Lung (tissue), 11 donors: ENCODE measurements at regions not wholly inside any gene's neighbourhood (a gene's known extent, or its start where the extent isn't known, plus 50 kb on each side); places are given as distances from the start of the nearest gene placed in this dataset.

Experiments used
- ATAC-seq: fragments of 200-7000 bp; cut with Tn5 transposase; one replicate; pipeline ENCODE4 v1.9.1; 2020; ENCODE audit warnings: moderate number of reproducible peaks; ENCODE audit not compliant: insufficient read depth, low FRiP score
- DNase-seq, 3 donors: peaks; one replicate each; pipeline ENCODE4 v3.0.0-alpha.2; 2013 to 2017
- H3K27ac ChIP-seq, 2 donors: one replicate each; pipeline ENCODE4 v1.5.1; 2013; ENCODE audit warnings: mild to moderate bottlenecking in 2 of 2, moderate library complexity in 2 of 2, control low read depth in 1 of 2, inconsistent platforms in 1 of 2, low read depth in 1 of 2, low read length in 1 of 2
- H3K27me3 ChIP-seq, 3 donors: one replicate each; pipeline ENCODE4 v1.5.1; 2013; ENCODE audit warnings: low read length in 2 of 3; ENCODE audit not compliant: control insufficient read depth in 3 of 3, insufficient read depth in 3 of 3
- H3K36me3 ChIP-seq, 4 donors: one replicate each; pipeline ENCODE4 v1.5.1; 2013; ENCODE audit warnings: low read length in 4 of 4, mild to moderate bottlenecking in 1 of 4, moderate library complexity in 1 of 4; ENCODE audit not compliant: control insufficient read depth in 4 of 4, insufficient read depth in 4 of 4
- H3K4me1 ChIP-seq, 5 donors: one replicate each; pipeline ENCODE4 v1.5.1; 2013; ENCODE audit warnings: low read length in 5 of 5, mild to moderate bottlenecking in 2 of 5, moderate library complexity in 1 of 5; ENCODE audit not compliant: control insufficient read depth in 5 of 5, insufficient read depth in 5 of 5
- H3K4me3 ChIP-seq: one replicate; pipeline ENCODE4 v1.5.1; 2013; ENCODE audit warnings: mild to moderate bottlenecking, control low read depth, moderate library complexity
- H3K9ac ChIP-seq, 2 donors: one replicate each; pipeline ENCODE4 v1.5.1; 2013; ENCODE audit warnings: low read length in 2 of 2, control low read depth in 1 of 2; ENCODE audit not compliant: insufficient read depth in 1 of 2
- H3K9me3 ChIP-seq, 4 donors: one replicate each; pipeline ENCODE4 v1.5.1; 2013; ENCODE audit warnings: low read length in 3 of 4, mild to moderate bottlenecking in 1 of 4, moderate library complexity in 1 of 4; ENCODE audit not compliant: control insufficient read depth in 4 of 4, insufficient read depth in 3 of 4
- WGBS, 2 donors: extraction: QIAGEN DNeasy Blood & Tissue Kit; methylation state at CpG; one replicate each; pipeline ENCODE4 v1.1.7; 2013; 5-methylcytosine and 5-hydroxymethylcytosine counted together
- TF ChIP-seq, protein P1 (sequence below): IDR thresholded peaks from 2 replicates; pipeline ENCODE4 v1.5.1; 2012; ENCODE audit warnings: mild to moderate bottlenecking; ENCODE audit errors: control extremely low read depth, extremely low read depth
- donor health status: control.
- donor health status: control.
- donor health status: Bipolar disorder and iron deficiency.
- donor health status: healthy.
- donor health status: DM: yes; HTN: yes; CAD: no.

DNA sequence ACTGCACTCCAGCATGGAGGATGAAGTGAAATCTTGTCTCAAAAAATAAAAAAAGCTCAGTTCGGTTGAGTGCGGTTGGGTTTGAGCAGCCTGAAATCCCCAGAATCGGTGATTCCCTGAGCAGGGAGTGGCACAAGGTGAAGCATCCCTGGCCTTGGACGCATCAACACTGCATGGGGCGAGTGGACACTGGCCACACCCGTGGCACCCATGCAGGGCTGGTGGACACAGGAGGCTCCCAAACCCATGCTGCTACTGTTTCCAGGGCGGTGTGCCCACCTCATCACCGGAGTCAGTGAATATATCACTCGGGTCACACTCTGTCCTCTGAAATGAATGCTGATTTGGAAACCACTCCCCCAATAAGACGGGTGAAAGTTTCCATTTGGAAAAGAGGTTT is 53.4 kb upstream of the ACTRT2 start:
- Histone ChIP-seq H3K4me3 (no peak overlapping the region), H3K36me3 (no peaks in the 10 kb centered on the region), H3K27ac (no peak overlapping the region), H3K27me3 (peaks cover 0 to 2% (median 0%) of the 10 kb centered on the region in 3 donors), H3K9ac (no peak overlapping the region), H3K4me1 (peaks cover 0 to 33% (median 2%) of the 10 kb centered on the region in 5 donors), H3K9me3 (no peaks in the 10 kb centered on the region)
- 76 to 81% methylated on average over 10 of the region's 10 CpGs for WGBS, 2 donors
- TF ChIP-seq, protein P1, sequence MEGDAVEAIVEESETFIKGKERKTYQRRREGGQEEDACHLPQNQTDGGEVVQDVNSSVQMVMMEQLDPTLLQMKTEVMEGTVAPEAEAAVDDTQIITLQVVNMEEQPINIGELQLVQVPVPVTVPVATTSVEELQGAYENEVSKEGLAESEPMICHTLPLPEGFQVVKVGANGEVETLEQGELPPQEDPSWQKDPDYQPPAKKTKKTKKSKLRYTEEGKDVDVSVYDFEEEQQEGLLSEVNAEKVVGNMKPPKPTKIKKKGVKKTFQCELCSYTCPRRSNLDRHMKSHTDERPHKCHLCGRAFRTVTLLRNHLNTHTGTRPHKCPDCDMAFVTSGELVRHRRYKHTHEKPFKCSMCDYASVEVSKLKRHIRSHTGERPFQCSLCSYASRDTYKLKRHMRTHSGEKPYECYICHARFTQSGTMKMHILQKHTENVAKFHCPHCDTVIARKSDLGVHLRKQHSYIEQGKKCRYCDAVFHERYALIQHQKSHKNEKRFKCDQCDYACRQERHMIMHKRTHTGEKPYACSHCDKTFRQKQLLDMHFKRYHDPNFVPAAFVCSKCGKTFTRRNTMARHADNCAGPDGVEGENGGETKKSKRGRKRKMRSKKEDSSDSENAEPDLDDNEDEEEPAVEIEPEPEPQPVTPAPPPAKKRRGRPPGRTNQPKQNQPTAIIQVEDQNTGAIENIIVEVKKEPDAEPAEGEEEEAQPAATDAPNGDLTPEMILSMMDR = no peak
- ATAC-seq (no peak), DNase-seq (no peak)

DNA sequence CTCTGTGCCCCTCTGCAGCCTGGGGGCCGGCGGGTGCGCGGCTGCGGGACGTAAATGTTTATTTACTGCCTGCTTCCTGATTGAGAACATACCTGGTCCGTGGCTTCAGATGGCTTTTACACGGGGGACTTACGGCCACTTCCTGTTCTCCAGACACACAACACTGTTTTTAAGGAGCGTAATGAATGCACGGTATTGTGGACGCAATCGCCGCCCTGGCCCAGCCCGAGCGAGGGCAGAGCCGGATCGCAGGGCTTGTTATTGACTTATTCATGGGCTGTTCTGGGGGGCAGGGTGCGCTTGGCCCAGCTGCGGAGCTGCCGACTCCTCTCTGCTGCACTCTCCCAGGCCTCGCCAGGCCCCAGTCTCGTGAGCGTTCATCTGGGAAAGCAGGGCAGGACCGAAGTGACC is 52.8 kb upstream of the ACTRT2 start:
- peaks cover 0 to 33% (median 2%) of the 10 kb centered on the region in 5 donors for H3K4me1 ChIP-seq
- no peak overlapping the region for H3K9ac ChIP-seq
- no peak overlapping the region for H3K4me3 ChIP-seq
- H3K27ac ChIP-seq = no peak overlapping the region
- TF ChIP-seq, protein P1 = no peak
- no peaks in the 10 kb centered on the region for H3K9me3 ChIP-seq
- DNase-seq (peak; percentile 52 to 72 (median 64)), ATAC-seq (no peak)
- peaks cover 0 to 2% (median 0%) of the 10 kb centered on the region in 3 donors for H3K27me3 ChIP-seq
- WGBS, 2 donors = 32 to 56% methylated on average over 25 of the region's 25 CpGs
- no peaks in the 10 kb centered on the region for H3K36me3 ChIP-seq

DNA sequence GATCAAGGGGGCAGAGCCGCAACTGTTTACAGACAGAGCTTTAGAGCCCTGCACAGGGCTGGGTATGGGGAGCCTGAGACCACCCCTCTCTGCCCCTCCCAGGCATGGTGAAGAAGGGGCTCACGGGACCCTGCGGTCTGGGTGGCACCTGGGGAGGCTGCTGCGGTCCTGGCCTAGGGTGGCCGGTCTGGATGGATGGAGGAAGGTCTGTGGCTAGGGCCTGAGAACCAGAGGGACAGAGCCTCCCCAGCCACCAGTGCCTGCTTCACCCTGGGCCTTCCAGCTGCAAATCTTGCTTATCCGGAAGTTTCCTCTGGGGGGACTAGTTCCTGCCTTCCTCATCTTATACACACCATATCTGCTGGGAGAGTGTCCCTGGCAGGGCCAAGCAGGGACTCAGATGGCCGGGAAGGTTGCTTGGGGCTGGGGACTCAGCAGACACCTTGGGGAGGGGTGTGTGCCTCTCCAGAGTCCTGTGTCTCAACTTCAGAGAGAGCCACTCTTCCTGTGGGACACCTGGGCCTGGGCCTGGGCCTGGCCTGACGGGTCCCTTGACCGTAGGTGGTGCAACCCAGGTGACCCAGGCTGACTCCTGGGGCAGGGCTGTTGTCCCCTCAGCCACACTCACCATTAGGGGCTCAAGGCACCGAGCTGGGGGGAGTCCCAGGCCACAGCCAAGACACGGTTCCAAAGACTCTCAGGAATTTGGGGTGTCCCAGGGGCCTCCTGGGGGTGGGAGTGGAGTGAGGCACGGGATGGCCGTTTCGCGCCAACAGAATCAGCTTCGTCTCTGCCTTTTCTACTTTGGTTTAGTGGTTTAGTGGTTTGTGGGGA is 52.0 kb upstream of the ACTRT2 start:
- H3K4me3 ChIP-seq = no peak overlapping the region
- WGBS, 2 donors = 75 to 79% methylated on average over 16 of the region's 16 CpGs
- TF ChIP-seq, protein P1 = no peak
- H3K36me3 ChIP-seq = no peaks in the 10 kb centered on the region
- no peak overlapping the region for H3K27ac ChIP-seq
- H3K9ac ChIP-seq = peak overlapping the region in 1 of 2 donors; percentile 46
- DNase-seq (no peak), ATAC-seq (no peak)
- H3K4me1 ChIP-seq = peaks cover 0 to 38% (median 2%) of the 10 kb centered on the region in 5 donors
- H3K9me3 ChIP-seq = no peaks in the 10 kb centered on the region
- no peaks in the 10 kb centered on the region for H3K27me3 ChIP-seq
